Cardiac muscle cell (in vitro differentiated cells and primary cell): ENCODE measurements at regions not wholly inside any gene's neighbourhood (a gene's known extent, or its start where the extent isn't known, plus 50 kb on each side); places are given as distances from the start of the nearest gene placed in this dataset.

Source experiments
- DNase-seq, 2 donors: peaks; one replicate each; pipeline versions ENCODE4 v3.0.0 to v3.0.0-alpha.2; 2010 to 2017; ENCODE audit warnings: low read depth in 1 of 2, low spot score in 1 of 2
- H3K27ac ChIP-seq: fragments of 200-600 bp; sonication (generic); 2 replicates; pipeline ENCODE4 v1.5.1; 2016
- H3K27me3 ChIP-seq: fragments of 200-600 bp; sonication (generic); 2 replicates; pipeline ENCODE4 v1.6.0; 2016; ENCODE audit warnings: control low read depth
- H3K36me3 ChIP-seq: fragments of 200-600 bp; sonication (generic); 2 replicates; pipeline ENCODE4 v1.5.1; 2016; ENCODE audit warnings: control low read depth
- H3K4me1 ChIP-seq: fragments of 200-600 bp; sonication (generic); 2 replicates; pipeline ENCODE4 v1.8.1; 2017; ENCODE audit warnings: low read depth, mild to moderate bottlenecking, mixed run types
- H3K4me3 ChIP-seq: fragments of 200-600 bp; sonication (generic); 2 replicates; pipeline ENCODE4 v1.5.1; 2016; ENCODE audit warnings: mild to moderate bottlenecking
- H3K9me3 ChIP-seq: fragments of 200-600 bp; sonication (generic); 2 replicates; pipeline ENCODE4 v1.5.1; 2017; ENCODE audit warnings: low read depth, mild to moderate bottlenecking, control low read depth
- CTCF ChIP-seq: IDR thresholded peaks from 2 replicates; pipeline ENCODE4 v1.5.1; 2012; ENCODE audit warnings: low read depth, mild to moderate bottlenecking, low read length

DNA sequence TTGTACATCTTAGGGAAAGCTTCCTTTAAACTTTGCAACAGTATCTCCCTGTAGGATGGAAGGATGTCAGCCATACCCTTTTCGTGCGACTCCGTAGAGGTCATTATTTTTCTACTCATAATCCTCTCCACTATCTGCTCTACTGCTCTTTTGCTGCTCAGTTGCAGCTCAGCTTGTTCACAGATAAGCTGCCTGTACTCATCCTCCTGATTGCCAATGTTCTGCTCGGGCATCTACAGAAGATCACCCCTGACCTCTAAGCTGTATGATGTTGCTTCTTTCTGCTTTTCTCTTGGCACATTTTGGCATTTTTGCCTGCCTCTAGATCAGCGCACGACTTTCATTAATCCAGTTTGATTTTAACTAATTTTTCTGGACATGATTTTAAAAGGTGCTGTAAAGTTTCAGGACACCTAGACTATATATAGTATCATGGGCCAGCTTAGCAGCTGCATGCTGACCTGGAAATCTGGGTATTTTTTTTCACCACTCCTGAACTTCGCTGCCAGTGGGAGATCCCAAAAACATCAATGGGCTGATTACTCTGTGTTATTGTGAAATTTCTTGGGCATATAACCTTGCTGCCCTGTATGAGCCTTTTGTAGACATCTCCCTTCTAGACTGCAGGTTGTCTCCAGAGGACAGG is 131.2 kb upstream of the ZNF608 start:
- Histone ChIP-seq H3K27ac (no peak overlapping the region), H3K27me3 (no peaks in the 10 kb centered on the region), H3K36me3 (no peaks in the 10 kb centered on the region), H3K4me3 (no peak overlapping the region), H3K9me3 (no peaks in the 10 kb centered on the region), H3K4me1 (peaks cover 27% of the 10 kb centered on the region)
- no peak for DNase-seq
- no peak for TF ChIP-seq CTCF

GRCh38 chr5:124878583-124879342 is 132.3 kb upstream of the ZNF608 start:
- Histone ChIP-seq H3K4me1 (peaks cover 35% of the 10 kb centered on the region), H3K27me3 (no peaks in the 10 kb centered on the region), H3K36me3 (no peaks in the 10 kb centered on the region), H3K9me3 (no peaks in the 10 kb centered on the region), H3K27ac (no peak overlapping the region), H3K4me3 (no peak overlapping the region)
- no peak for TF ChIP-seq CTCF
- DNase-seq: no peak

- Histone ChIP-seq H3K4me1 (peaks cover 32% of the 10 kb centered on the region), H3K4me3 (no peak overlapping the region), H3K9me3 (no peaks in the 10 kb centered on the region), H3K27me3 (no peaks in the 10 kb centered on the region), H3K27ac (no peak overlapping the region), H3K36me3 (no peaks in the 10 kb centered on the region)
- no peak for TF ChIP-seq CTCF
- DNase-seq: no peak
Measured at GRCh38 chr5:124880903-124881697, 134.7 kb upstream of the ZNF608 start.

- H3K4me3 ChIP-seq: no peak overlapping the region
- no peak overlapping the region for H3K27ac ChIP-seq
- H3K4me1 ChIP-seq: peaks cover 31% of the 10 kb centered on the region
- H3K36me3 ChIP-seq: no peaks in the 10 kb centered on the region
- DNase-seq: no peak
- H3K27me3 ChIP-seq: no peaks in the 10 kb centered on the region
- TF ChIP-seq CTCF: no peak
- no peaks in the 10 kb centered on the region for H3K9me3 ChIP-seq
Measured at GRCh38 chr5:124883681-124884080, 137.2 kb upstream of the ZNF608 start.

GRCh38 chr5:124884114-124884513 is 137.7 kb upstream of the ZNF608 start:
- no peak overlapping the region for H3K27ac ChIP-seq
- H3K4me3 ChIP-seq: no peak overlapping the region
- DNase-seq: no peak
- H3K9me3 ChIP-seq: no peaks in the 10 kb centered on the region
- peaks cover 35% of the 10 kb centered on the region for H3K4me1 ChIP-seq
- H3K27me3 ChIP-seq: no peaks in the 10 kb centered on the region
- TF ChIP-seq CTCF: no peak
- no peaks in the 10 kb centered on the region for H3K36me3 ChIP-seq
